ENCODE measurements at regions not wholly inside any gene's neighbourhood (a gene's known extent, or its start where the extent isn't known, plus 50 kb on each side); places are given as distances from the start of the nearest gene placed in this dataset.

GRCh38 chr2:30362468-30363081 is 84.5 kb upstream of the LCLAT1 start:
- 37 to 46% methylated on average over 4 of the region's 4 CpGs for WGBS, 2 donors
- no peak for TF ChIP-seq POLR2A (IDR thresholded peaks at IDR 0.05)
- no peak for TF ChIP-seq CTCF (IDR thresholded peaks at IDR 0.05)
- Histone ChIP-seq H3K36me3 (replicated peaks in 1 of 2; ENCODE audit: insufficient read depth in 1 of 2, low read depth in 2 of 2) (no peaks in the 10 kb centered on the region), H3K4me1 (peaks cover 34% of the 10 kb centered on the region), H3K4me3 (no peak overlapping the region), H3K27ac (no peak overlapping the region), H3K9me3 (no peaks in the 10 kb centered on the region), H3K27me3 (no peaks in the 10 kb centered on the region)
- DNase-seq (no peak), ATAC-seq (no peak)
- intact Hi-C loops (cut with DNase I), result no loop called here

GRCh38 chr2:30363406-30363805 is 83.6 kb upstream of the LCLAT1 start:
- DNase-seq (no peak), ATAC-seq (no peak)
- TF ChIP-seq CTCF (IDR thresholded peaks at IDR 0.05), result no peak
- TF ChIP-seq POLR2A (IDR thresholded peaks at IDR 0.05), result no peak
- no peaks in the 10 kb centered on the region for H3K9me3 ChIP-seq
- WGBS, 2 donors, result 87 to 92% methylated on average over 3 of the region's 3 CpGs
- no peak overlapping the region for H3K4me3 ChIP-seq
- no peaks in the 10 kb centered on the region for H3K27me3 ChIP-seq
- intact Hi-C loops (cut with DNase I), result no loop called here
- peaks cover 43% of the 10 kb centered on the region for H3K4me1 ChIP-seq
- H3K36me3 ChIP-seq (replicated peaks in 1 of 2; ENCODE audit: insufficient read depth in 1 of 2, low read depth in 2 of 2), result no peaks in the 10 kb centered on the region
- H3K27ac ChIP-seq, result no peak overlapping the region

GRCh38 chr2:30365201-30365600 is 81.8 kb upstream of the LCLAT1 start:
- DNase-seq (peak; percentile 64 to 90 (median 80)), ATAC-seq (peak; percentile 80)
- Histone ChIP-seq H3K4me1 (peaks cover 40% of the 10 kb centered on the region), H3K27ac (peak overlapping the region in 3 of 4 donors; percentile 56 to 80 (median 79)), H3K27me3 (no peaks in the 10 kb centered on the region), H3K36me3 (replicated peaks in 1 of 2; ENCODE audit: insufficient read depth in 1 of 2, low read depth in 2 of 2) (no peaks in the 10 kb centered on the region), H3K9me3 (no peaks in the 10 kb centered on the region), H3K4me3 (no peak overlapping the region)
- intact Hi-C loops (cut with DNase I), result no loop called here
- WGBS, 2 donors, result 30 to 34% methylated on average over 9 to 10 of the region's 10 CpGs
- no peak for TF ChIP-seq POLR2A (IDR thresholded peaks at IDR 0.05)
- peak in 2 of 7 experiments; percentile 13 to 16 for TF ChIP-seq CTCF (IDR thresholded peaks at IDR 0.05)

- no peaks in the 10 kb centered on the region for H3K9me3 ChIP-seq
- H3K27ac ChIP-seq, result peak overlapping the region in 3 of 4 donors; percentile 3 to 80 (median 79)
- TF ChIP-seq CTCF (IDR thresholded peaks at IDR 0.05) (no peak), POLR2A (IDR thresholded peaks at IDR 0.05) (no peak)
- H3K27me3 ChIP-seq, result no peaks in the 10 kb centered on the region
- DNase-seq, result no peak
- 71 to 88% methylated on average over 8 to 10 of the region's 10 CpGs for WGBS, 2 donors
- peaks cover 39% of the 10 kb centered on the region for H3K4me1 ChIP-seq
- intact Hi-C loops (cut with DNase I), result no loop called here
- no peaks in the 10 kb centered on the region for H3K36me3 ChIP-seq (replicated peaks in 1 of 2; ENCODE audit: insufficient read depth in 1 of 2, low read depth in 2 of 2)
- no peak overlapping the region for H3K4me3 ChIP-seq
- ATAC-seq, result no peak
Observed at GRCh38 chr2:30366199-30366691, 80.8 kb upstream of the LCLAT1 start.
